Upper lobe of left lung (tissue), 4 donors: ENCODE measurements at regions not wholly inside any gene's neighbourhood (a gene's known extent, or its start where the extent isn't known, plus 50 kb on each side); places are given as distances from the start of the nearest gene placed in this dataset.

Experiments
- EP300 ChIP-seq, 4 donors: sonication (generic); formaldehyde crosslinking; IDR thresholded peaks; one replicate each; pipeline ENCODE4 v1.5.1; 2017; ENCODE audit warnings: antibody characterized with exemption in 4 of 4, control low read depth in 2 of 4
- POLR2A ChIP-seq, 4 donors: fragments of 450-650 bp; IDR thresholded peaks; one replicate each; pipeline ENCODE4 v1.5.1; 2016 to 2017; ENCODE audit warnings: antibody characterized with exemption in 4 of 4, mild to moderate bottlenecking in 2 of 4
- POLR2AphosphoS5 ChIP-seq, 2 donors: sonication (generic); formaldehyde crosslinking; IDR thresholded peaks; one replicate each; pipeline ENCODE4 v1.5.1; 2017; ENCODE audit warnings: antibody characterized with exemption in 2 of 2
- TF ChIP-seq, protein P1 (sequence below), 6 experiments: fragments of 450-650 bp in 4 of 6; fragments of 200-600 bp in 2 of 6; sonication (generic) in 2 of 6; IDR thresholded peaks; one replicate each; pipeline ENCODE4 v1.5.1; 2016 to 2019; ENCODE audit warnings: antibody characterized with exemption in 6 of 6

DNA sequence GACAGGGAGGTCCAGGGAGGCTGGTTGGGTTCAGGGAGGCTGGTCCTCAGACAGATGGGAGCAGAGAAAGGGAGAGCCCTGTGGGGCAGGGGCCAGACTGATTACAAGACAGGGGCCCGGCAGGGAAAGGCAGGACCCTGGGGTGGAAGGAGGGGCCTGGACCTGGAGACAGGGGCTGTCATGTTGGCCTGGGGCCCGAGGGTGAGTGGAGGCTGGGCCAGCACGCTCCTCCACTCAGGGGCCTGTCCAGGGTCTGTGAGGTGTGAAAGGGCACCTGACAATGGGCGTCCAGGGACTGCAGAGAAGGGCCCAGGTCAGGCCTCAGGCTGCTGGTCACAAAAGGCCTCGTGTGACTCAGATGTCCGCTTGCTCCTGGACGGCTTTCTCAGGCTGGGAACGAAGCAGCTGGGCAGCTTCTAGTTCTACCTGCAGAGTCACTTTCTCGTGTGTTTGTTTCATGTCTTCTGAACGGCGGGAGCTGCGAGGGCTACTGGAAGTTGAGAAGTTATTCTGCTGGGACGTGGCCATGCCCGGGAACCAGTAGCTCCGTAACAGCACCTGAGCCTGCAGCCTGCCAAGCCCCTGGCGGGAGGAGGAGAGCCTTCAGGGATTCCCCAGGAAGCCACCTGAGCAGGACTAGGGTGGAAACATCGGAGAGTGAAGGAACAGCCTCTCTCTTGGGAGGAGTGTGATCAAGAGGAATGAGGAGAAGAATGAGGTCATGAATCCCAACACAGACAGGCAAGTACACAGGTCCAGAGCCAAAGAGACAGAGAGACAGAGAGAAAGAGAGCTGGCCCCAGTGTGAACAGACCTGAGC lies 65.8 kb downstream of the KLF6 start:
- TF ChIP-seq, protein P1, sequence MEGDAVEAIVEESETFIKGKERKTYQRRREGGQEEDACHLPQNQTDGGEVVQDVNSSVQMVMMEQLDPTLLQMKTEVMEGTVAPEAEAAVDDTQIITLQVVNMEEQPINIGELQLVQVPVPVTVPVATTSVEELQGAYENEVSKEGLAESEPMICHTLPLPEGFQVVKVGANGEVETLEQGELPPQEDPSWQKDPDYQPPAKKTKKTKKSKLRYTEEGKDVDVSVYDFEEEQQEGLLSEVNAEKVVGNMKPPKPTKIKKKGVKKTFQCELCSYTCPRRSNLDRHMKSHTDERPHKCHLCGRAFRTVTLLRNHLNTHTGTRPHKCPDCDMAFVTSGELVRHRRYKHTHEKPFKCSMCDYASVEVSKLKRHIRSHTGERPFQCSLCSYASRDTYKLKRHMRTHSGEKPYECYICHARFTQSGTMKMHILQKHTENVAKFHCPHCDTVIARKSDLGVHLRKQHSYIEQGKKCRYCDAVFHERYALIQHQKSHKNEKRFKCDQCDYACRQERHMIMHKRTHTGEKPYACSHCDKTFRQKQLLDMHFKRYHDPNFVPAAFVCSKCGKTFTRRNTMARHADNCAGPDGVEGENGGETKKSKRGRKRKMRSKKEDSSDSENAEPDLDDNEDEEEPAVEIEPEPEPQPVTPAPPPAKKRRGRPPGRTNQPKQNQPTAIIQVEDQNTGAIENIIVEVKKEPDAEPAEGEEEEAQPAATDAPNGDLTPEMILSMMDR (IDR thresholded peaks at IDR 0.05) = no peak
- TF ChIP-seq POLR2A (IDR thresholded peaks at IDR 0.05) (no peak), EP300 (IDR thresholded peaks at IDR 0.05) (no peak), POLR2AphosphoS5 (IDR thresholded peaks at IDR 0.05) (no peak)
